Progenitor cell of endocrine pancreas (in vitro differentiated cells): ENCODE measurements at regions not wholly inside any gene's neighbourhood (a gene's known extent, or its start where the extent isn't known, plus 50 kb on each side); places are given as distances from the start of the nearest gene placed in this dataset.

Experiments
- DNase-seq: peaks from one replicate; pipeline ENCODE4 v3.0.0; 2021; ENCODE audit warnings: low spot score; ENCODE audit not compliant: unreplicated experiment
- H3K27ac Mint-ChIP-seq: 2 replicates; pipeline ENCODE4 v1.8.0; 2021; ENCODE audit warnings: mild to moderate bottlenecking, moderate library complexity, mixed read lengths
- H3K27me3 Mint-ChIP-seq: 2 replicates; pipeline ENCODE4 v1.8.0; 2021; ENCODE audit warnings: mixed read lengths
- H3K36me3 Mint-ChIP-seq: 2 replicates; pipeline ENCODE4 v1.8.0; 2022; ENCODE audit warnings: mixed read lengths; ENCODE audit not compliant: insufficient read depth
- H3K4me1 Mint-ChIP-seq: 2 replicates; pipeline ENCODE4 v1.8.0; 2021; ENCODE audit warnings: low read depth, mixed read lengths
- H3K4me3 Mint-ChIP-seq: 2 replicates; pipeline ENCODE4 v1.8.0; 2021; ENCODE audit warnings: low read depth, mild to moderate bottlenecking, moderate library complexity, mixed read lengths
- H3K9me3 Mint-ChIP-seq: 2 replicates; pipeline ENCODE4 v1.8.0; 2021; ENCODE audit warnings: low read depth, mixed read lengths
- CTCF ChIP-seq: fragments of 200-600 bp; sonication (generic); IDR thresholded peaks from one replicate; pipeline ENCODE4 v1.5.0; 2021; ENCODE audit warnings: antibody characterized with exemption, mild to moderate bottlenecking; ENCODE audit not compliant: unreplicated experiment

DNA sequence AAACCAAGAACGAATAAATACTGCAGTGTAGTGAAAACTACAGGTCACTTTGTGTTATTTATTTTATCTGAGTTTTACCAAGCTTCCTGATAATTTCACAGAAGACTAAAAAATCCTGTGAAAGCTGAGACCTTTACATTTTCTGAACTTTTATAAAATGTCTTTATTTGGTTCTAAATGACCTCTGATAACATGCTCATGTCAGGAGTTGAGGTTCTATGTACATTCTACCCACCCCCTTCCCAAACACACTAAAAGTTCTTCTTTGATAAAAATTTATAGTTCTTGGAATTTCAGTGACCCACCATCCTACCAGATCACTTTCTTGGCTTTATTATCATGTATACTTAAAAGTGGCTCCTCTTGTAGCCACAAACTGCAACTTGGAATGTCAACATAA, 463.1 kb downstream of the PIK3C3 start:
- Mint-ChIP-seq H3K9me3 (no peaks in the 10 kb centered on the region), H3K4me1 (peaks cover 10% of the 10 kb centered on the region), H3K36me3 (peaks cover 2% of the 10 kb centered on the region), H3K4me3 (no peak overlapping the region), H3K27me3 (no peaks in the 10 kb centered on the region), H3K27ac (no peak overlapping the region)
- TF ChIP-seq CTCF, result no peak
- no peak for DNase-seq

GRCh38 chr18:42425025-42425424, 470.0 kb downstream of the PIK3C3 start:
- H3K27me3 Mint-ChIP-seq, result no peaks in the 10 kb centered on the region
- no peak for DNase-seq
- no peak for TF ChIP-seq CTCF

GRCh38 chr18:42426496-42427015, 471.5 kb downstream of the PIK3C3 start:
- TF ChIP-seq CTCF, result no peak
- Mint-ChIP-seq H3K4me1 (no peaks in the 10 kb centered on the region), H3K36me3 (peaks cover 2% of the 10 kb centered on the region), H3K27me3 (no peaks in the 10 kb centered on the region), H3K9me3 (peaks cover 9% of the 10 kb centered on the region), H3K4me3 (no peak overlapping the region), H3K27ac (no peak overlapping the region)
- no peak for DNase-seq

More at GRCh38 chr18:42425025-42425424, 470.0 kb downstream of the PIK3C3 start:
- Mint-ChIP-seq H3K27ac (no peak overlapping the region), H3K4me1 (no peaks in the 10 kb centered on the region), H3K9me3 (peaks cover 9% of the 10 kb centered on the region), H3K4me3 (no peak overlapping the region), H3K36me3 (peaks cover 2% of the 10 kb centered on the region)

- no peak overlapping the region for H3K27ac Mint-ChIP-seq
- no peaks in the 10 kb centered on the region for H3K4me1 Mint-ChIP-seq
- peaks cover 4% of the 10 kb centered on the region for H3K9me3 Mint-ChIP-seq
- DNase-seq, result no peak
- TF ChIP-seq CTCF, result no peak
- no peak overlapping the region for H3K4me3 Mint-ChIP-seq
- H3K36me3 Mint-ChIP-seq, result no peaks in the 10 kb centered on the region
- no peaks in the 10 kb centered on the region for H3K27me3 Mint-ChIP-seq
Measured at GRCh38 chr18:42429196-42429595, 474.2 kb downstream of the PIK3C3 start.

- Mint-ChIP-seq H3K36me3 (no peaks in the 10 kb centered on the region), H3K27me3 (no peaks in the 10 kb centered on the region), H3K4me3 (no peak overlapping the region), H3K9me3 (no peaks in the 10 kb centered on the region), H3K4me1 (no peaks in the 10 kb centered on the region), H3K27ac (no peak overlapping the region)
- DNase-seq, result no peak
- TF ChIP-seq CTCF, result no peak
Measured at GRCh38 chr18:42436222-42436765, 481.3 kb downstream of the PIK3C3 start.
